T-helper 2 cell (primary cell): ENCODE measurements at regions not wholly inside any gene's neighbourhood (a gene's known extent, or its start where the extent isn't known, plus 50 kb on each side); places are given as distances from the start of the nearest gene placed in this dataset.
"Not testable (repeated sequence)": the region's sequence is repeated elsewhere in the genome, so short reads cannot be mapped to it uniquely, and the experiment has no call there.

Experiments
- DNase-seq, 5 experiments: peaks; one replicate each; pipeline versions ENCODE4 v3.0.0 to v3.0.0-alpha.2; 2012 to 2022

DNA sequence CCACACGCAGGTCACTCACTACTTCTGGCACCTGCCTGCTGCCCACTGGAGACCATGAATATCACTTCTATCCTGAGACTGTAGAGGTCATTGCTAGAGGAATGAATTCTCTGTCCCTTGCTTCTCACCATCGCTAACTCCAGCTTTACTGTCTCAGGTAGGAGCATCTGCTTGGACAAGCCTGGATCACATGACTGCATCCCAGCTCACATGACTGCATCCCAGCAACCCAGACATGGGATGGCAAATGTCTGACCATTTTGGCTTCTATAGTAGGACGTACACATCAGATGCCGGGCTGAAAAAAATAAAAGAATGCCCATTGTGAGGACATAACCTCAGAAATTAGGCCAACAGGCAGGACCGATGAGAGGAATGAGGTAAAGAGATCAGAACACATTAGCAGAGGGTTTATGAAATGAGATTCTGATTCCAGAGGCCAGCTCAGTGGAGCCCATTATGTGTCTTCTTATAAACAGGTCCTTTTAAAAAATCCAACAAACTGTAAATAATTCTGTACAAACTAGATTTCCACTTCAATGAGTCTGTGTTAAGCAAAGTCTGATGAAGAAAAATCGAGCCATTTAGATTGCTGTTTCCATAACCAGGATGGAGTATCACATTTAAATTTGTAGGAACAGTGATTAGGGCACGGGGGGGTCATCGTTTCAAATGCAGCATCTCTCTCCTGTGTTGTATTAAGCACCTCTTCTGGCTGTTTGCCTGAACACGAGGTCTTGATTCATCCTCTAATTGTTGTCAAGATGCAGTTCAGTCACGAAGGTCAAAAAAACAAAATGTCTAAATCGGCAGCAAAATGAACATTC is 126.7 kb downstream of the MTHFS start:
- DNase-seq = no peak

DNA sequence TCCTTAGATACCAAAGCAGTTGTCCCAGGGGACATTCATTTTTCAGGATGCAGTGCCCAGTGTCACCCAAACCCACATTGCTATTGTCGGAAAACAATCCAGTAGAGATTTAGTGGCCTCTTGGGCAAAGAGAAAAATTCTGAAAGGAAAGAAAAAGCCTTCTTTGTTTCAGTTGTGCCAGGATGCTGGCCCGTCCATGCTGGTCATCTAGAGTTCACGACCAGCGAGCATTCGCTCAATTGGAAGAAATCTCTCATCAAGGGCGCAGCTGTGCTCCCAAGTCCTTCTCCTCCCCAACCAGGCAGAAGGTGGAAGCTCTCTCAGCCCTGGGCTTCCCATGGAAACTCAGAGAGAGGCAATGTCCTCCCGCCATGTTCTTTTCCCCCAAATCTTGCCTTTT is 123.7 kb downstream of the MTHFS start:
- DNase-seq = no peak

DNA sequence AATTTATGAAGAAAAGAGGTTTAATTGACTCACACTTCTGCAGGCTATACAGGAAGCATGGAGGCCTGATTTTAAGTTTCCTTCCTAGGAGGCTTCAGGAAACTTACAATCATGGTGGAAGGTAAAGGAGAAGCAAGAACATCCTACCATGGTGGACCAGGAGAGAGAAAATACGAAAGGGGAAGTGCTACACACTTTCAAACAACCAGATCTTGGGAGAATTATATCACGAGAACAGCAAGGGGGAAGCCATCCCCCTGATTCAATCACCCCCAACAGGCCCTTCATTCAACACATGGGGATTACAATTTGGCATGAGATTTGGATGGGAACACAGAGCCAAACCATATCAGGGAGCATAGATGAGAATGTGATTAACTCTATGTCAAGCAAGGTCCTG is 121.0 kb downstream of the MTHFS start:
- no peak for DNase-seq

DNA sequence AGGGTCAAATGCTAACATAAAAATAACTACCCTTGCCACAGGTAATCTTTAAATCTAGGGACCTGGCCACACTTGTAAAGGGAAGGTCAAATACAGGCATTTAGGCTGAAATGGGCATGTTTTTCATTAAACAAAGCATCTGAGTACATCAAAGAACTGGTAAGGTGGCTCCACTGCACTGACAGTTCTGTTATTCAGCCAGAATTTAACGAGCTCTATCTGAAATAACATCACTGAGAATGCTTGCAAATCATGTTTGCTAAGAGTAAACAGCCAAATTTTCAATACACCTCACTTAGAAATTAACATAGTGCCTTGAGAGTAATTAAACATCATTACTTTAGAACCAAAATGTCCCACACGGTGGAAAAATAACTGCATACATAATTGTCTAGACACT is 118.9 kb downstream of the MTHFS start:
- no peak for DNase-seq

DNA sequence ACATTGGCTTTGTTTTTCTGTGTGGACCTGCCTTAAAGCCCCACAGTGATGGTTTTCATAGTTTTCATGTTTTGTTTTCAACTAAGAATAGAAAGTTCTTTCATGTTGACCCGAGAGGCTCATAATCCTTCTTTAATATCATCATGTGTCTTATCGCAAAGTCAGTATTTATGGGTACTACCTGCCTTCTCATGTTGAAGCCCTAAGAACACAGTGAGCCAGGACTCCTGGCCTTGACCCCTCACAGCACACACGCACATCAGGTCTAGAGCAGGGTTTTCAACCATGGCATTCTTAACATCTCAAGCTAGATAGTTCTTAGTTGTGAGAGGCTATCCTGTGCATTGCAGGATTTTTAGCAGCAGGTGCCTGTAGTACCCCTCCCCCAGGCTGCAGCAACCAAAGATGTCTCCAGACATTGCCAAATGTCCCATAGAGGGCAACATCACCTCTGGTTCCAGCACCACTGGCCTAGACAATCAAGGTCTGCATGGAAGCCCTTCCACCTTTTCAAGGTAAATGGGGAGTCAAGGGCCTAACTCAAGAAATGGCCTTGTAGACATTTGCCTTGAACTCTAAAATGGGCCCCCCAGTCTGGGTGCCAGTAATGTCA is 118.3 kb downstream of the MTHFS start:
- DNase-seq = no peak

DNA sequence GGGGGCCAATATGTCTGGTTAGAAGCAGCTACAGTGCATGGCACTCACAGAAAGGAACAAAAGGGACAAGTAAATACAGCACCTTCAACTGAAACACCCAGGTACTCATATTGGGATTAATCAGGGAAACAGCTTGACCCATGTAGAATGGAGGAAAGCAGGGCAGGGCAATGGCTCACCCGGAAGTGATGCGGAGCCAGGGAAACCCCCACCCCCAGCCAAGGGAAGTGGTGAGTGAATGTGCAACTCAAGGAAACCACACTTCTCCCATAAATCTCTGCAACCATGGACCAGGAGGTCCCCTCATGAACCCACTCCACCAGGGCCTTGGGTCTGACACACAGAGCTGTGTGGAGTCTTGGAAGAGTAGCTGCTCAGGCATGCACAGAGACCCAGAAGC is 117.1 kb downstream of the MTHFS start:
- peak in 1 of 5 experiments; percentile 76 for DNase-seq

DNA sequence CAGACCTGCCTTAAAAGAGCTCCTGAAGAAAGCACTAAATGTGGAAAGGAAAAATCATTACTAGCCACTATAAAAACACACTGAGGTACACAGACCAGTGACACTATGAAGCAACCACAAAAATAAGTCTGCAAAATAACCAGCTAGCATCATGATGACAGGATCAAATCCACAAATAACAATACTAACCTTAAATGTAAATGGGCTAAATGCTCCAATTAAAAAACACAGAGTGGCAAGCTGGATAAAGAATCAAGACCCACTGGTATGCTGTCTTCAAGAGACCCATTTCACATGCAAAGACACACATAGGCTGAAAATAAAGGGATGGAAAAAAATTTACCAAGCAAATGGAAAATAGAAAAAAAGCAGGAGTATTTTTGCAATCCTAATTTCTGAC is 114.5 kb downstream of the MTHFS start:
- not testable (repeated sequence) for DNase-seq
